A549 (cell line): ENCODE measurements at regions not wholly inside any gene's neighbourhood (a gene's known extent, or its start where the extent isn't known, plus 50 kb on each side); places are given as distances from the start of the nearest gene placed in this dataset.

Source experiments
- ATAC-seq, 2 experiments: fragments of 200-7000 bp in 1 of 2; fragments of >200 bp in 1 of 2; cut with Nextera tagmentation in 1 of 2; cut with Tn5 transposase in 1 of 2; 3 replicates each; pipeline versions ENCODE4 v1.8.0 to v1.9.1; 2018 to 2020; ENCODE audit warnings: mild to moderate bottlenecking in 1 of 2, moderate library complexity in 1 of 2
- CTCF ChIA-PET: fragments of 300-600 bp; sonication (Branson Sonifier 250); formaldehyde crosslinking; extraction: SDS; loops from one replicate; lab custom pipeline; 2021; ENCODE audit warnings: antibody characterized with exemption, inconsistent platforms; lab: Yijun Ruan, JAX
- POLR2A ChIA-PET: fragments of 350-600 bp; formaldehyde crosslinking; extraction: SDS; loops from one replicate; lab custom pipeline; 2021; ENCODE audit warnings: antibody characterized with exemption, inconsistent platforms; lab: Yijun Ruan, JAX
- DNase-seq, 2 experiments: peaks; one replicate each; pipeline versions ENCODE4 v3.0.0 to v3.0.0-alpha.2; 2011 to 2016; ENCODE audit warnings: low read depth in 1 of 2, low spot score in 1 of 2
- FAIRE-seq: peaks from 2 replicates; lab custom pipeline; 2011; peaks lifted over from hg19 to GRCh38; lab: Jason Lieb, UNC
- H3K27ac ChIP-seq, 2 experiments: fragments of >200 bp; sonication (Bioruptor Twin); formaldehyde crosslinking; 3 replicates each; pipeline ENCODE4 v1.5.1; 2016 to 2017
- H3K4me1 ChIP-seq: fragments of >200 bp; sonication (Bioruptor Twin); formaldehyde crosslinking; 3 replicates; pipeline ENCODE4 v1.6.1; 2016
- H3K4me2 ChIP-seq: fragments of >200 bp; sonication (Bioruptor Twin); formaldehyde crosslinking; 3 replicates; pipeline ENCODE4 v1.6.1; 2016
- H3K4me3 ChIP-seq: fragments of >200 bp; sonication (Bioruptor Twin); formaldehyde crosslinking; 3 replicates; pipeline ENCODE4 v1.5.1; 2016
- H3K9me3 ChIP-seq: fragments of >200 bp; sonication (Bioruptor Twin); formaldehyde crosslinking; 3 replicates; pipeline ENCODE4 v1.6.1; 2016
- ATOH8 ChIP-seq: fragments of 250-450 bp; sonication (Bioruptor Pico); IDR thresholded peaks from 2 replicates; pipeline ENCODE4 v1.5.0; 2020; ENCODE audit warnings: low read depth, mild to moderate bottlenecking, moderate library complexity
- CHD4 ChIP-seq: fragments of 200-600 bp; sonication (generic); IDR thresholded peaks from 2 replicates; pipeline ENCODE4 v1.6.1; 2016; ENCODE audit warnings: antibody characterized with exemption, mild to moderate bottlenecking, borderline replicate concordance
- EHF ChIP-seq: fragments of 250-450 bp; sonication (Bioruptor Pico); IDR thresholded peaks from 2 replicates; pipeline ENCODE4 v1.5.0; 2020; ENCODE audit warnings: mild to moderate bottlenecking
- EHMT2 ChIP-seq: fragments of 200-600 bp; sonication (generic); IDR thresholded peaks from 2 replicates; pipeline ENCODE4 v1.6.1; 2016; ENCODE audit warnings: antibody characterized with exemption, low read depth, mild to moderate bottlenecking, moderate library complexity
- ESRRA ChIP-seq: fragments of 150-350 bp; IDR thresholded peaks from 2 replicates; pipeline ENCODE4 v1.6.1; 2014; ENCODE audit warnings: mild to moderate bottlenecking, low read length, borderline replicate concordance
- FOSB ChIP-seq: fragments of 250-450 bp; sonication (Bioruptor Pico); IDR thresholded peaks from 2 replicates; pipeline ENCODE4 v1.5.0; 2020; ENCODE audit warnings: mild to moderate bottlenecking, moderate library complexity
- FOXS1 ChIP-seq: fragments of 250-450 bp; sonication (Bioruptor Pico); IDR thresholded peaks from 2 replicates; pipeline ENCODE4 v1.5.0; 2020; ENCODE audit warnings: mild to moderate bottlenecking, moderate library complexity
- GATA3 ChIP-seq: IDR thresholded peaks from 2 replicates; pipeline ENCODE4 v1.6.1; 2012; ENCODE audit warnings: borderline replicate concordance
- HDAC2 ChIP-seq: fragments of 200-600 bp; sonication (generic); IDR thresholded peaks from 2 replicates; pipeline ENCODE4 v1.6.1; 2016
- HOXA7 ChIP-seq: fragments of 250-450 bp; sonication (Bioruptor Pico); IDR thresholded peaks from 2 replicates; pipeline ENCODE4 v1.5.0; 2020; ENCODE audit warnings: mild to moderate bottlenecking, moderate library complexity
- JUN ChIP-seq, 2 experiments: fragments of >200 bp; sonication (Bioruptor Twin); formaldehyde crosslinking; IDR thresholded peaks; 2 replicates in 1 of 2; 3 replicates in 1 of 2; pipeline ENCODE4 v1.6.1; 2016 to 2017
- JUNB ChIP-seq: fragments of >200 bp; sonication (Bioruptor Twin); formaldehyde crosslinking; IDR thresholded peaks from 2 replicates; pipeline ENCODE4 v1.6.1; 2016
- NFE2L2 ChIP-seq: fragments of 150-350 bp; conservative IDR thresholded peaks from 2 replicates; pipeline ENCODE4 v1.6.1; 2014; ENCODE audit warnings: low read length
- NPAS2 ChIP-seq: fragments of 250-450 bp; sonication (Bioruptor Pico); IDR thresholded peaks from 2 replicates; pipeline ENCODE4 v1.8.0; 2022; ENCODE audit warnings: mild to moderate bottlenecking, moderate library complexity, borderline replicate concordance
- PBX3 ChIP-seq: IDR thresholded peaks from 2 replicates; pipeline ENCODE4 v1.6.1; 2012
- RAD21 ChIP-seq, 2 experiments: fragments of >200 bp in 1 of 2; sonication (Bioruptor Twin) in 1 of 2; formaldehyde crosslinking in 1 of 2; IDR thresholded peaks in 1 of 2; conservative IDR thresholded peaks in 1 of 2; 2 replicates in 1 of 2; 3 replicates in 1 of 2; pipeline ENCODE4 v1.6.1; 2012 to 2018; ENCODE audit warnings: inconsistent platforms in 1 of 2
- RCOR1 ChIP-seq: fragments of 150-350 bp; IDR thresholded peaks from 2 replicates; pipeline ENCODE4 v1.6.1; 2014; ENCODE audit warnings: antibody characterized with exemption, low read length, low read depth
- REST ChIP-seq: fragments of 200-600 bp; sonication (generic); IDR thresholded peaks from 2 replicates; pipeline ENCODE4 v1.6.1; 2016; ENCODE audit warnings: antibody characterized with exemption, mild to moderate bottlenecking, moderate library complexity
- RNF2 ChIP-seq: fragments of 200-600 bp; sonication (generic); IDR thresholded peaks from 2 replicates; pipeline ENCODE4 v1.6.1; 2016; ENCODE audit warnings: low read depth, mild to moderate bottlenecking, antibody characterized with exemption, moderate library complexity, borderline replicate concordance
- SMC3 ChIP-seq: fragments of >200 bp; sonication (Bioruptor Twin); formaldehyde crosslinking; IDR thresholded peaks from 3 replicates; pipeline ENCODE4 v1.6.1; 2018; ENCODE audit warnings: inconsistent platforms
- ZNF302 ChIP-seq: fragments of 250-450 bp; sonication (Bioruptor Pico); IDR thresholded peaks from 2 replicates; pipeline ENCODE4 v1.9.0; 2021; ENCODE audit warnings: inconsistent platforms, mild to moderate bottlenecking, moderate library complexity
- WGBS: methylation state at CpG from one replicate; pipeline ENCODE4 v1.1.6; 2017; ENCODE audit errors: missing lambda C conversion rate; 5-methylcytosine and 5-hydroxymethylcytosine counted together
- TF ChIP-seq, protein P1 (sequence below): fragments of 150-350 bp; IDR thresholded peaks from 2 replicates; pipeline ENCODE4 v1.6.1; 2014; ENCODE audit warnings: low read depth, mild to moderate bottlenecking, low read length
- TF ChIP-seq, protein P2 (sequence below): IDR thresholded peaks from 2 replicates; pipeline ENCODE4 v1.6.1; 2012
- TF ChIP-seq, protein P3 (sequence below): fragments of >200 bp; sonication (Bioruptor Twin); formaldehyde crosslinking; IDR thresholded peaks from 3 replicates; pipeline ENCODE4 v1.6.1; 2016
- TF ChIP-seq, protein P4 (sequence below): fragments of 250-450 bp; sonication (Bioruptor Pico); IDR thresholded peaks from 2 replicates; pipeline ENCODE4 v1.5.0; 2021; ENCODE audit warnings: mild to moderate bottlenecking, moderate library complexity, borderline replicate concordance

- peaks cover 14% of the 10 kb centered on the region for H3K4me1 ChIP-seq
- CTCF ChIA-PET = interaction anchor here (1.3 kb wide), 1 partner anchor 17 kb away, joined by 3 read pairs; no protein-coding TSS in a partner anchor
- ATAC-seq = no peak
- no peak overlapping the region for H3K4me2 ChIP-seq
- DNase-seq = no peak
- H3K4me3 ChIP-seq = no peak overlapping the region
- no peaks in the 10 kb centered on the region for H3K9me3 ChIP-seq
- TF ChIP-seq, protein P1, sequence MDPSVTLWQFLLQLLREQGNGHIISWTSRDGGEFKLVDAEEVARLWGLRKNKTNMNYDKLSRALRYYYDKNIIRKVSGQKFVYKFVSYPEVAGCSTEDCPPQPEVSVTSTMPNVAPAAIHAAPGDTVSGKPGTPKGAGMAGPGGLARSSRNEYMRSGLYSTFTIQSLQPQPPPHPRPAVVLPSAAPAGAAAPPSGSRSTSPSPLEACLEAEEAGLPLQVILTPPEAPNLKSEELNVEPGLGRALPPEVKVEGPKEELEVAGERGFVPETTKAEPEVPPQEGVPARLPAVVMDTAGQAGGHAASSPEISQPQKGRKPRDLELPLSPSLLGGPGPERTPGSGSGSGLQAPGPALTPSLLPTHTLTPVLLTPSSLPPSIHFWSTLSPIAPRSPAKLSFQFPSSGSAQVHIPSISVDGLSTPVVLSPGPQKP = no peak
- no peak for TF ChIP-seq CHD4
- no peak for TF ChIP-seq FOXS1 (CRISPR knock-in tag)
- TF ChIP-seq RAD21 (conservative IDR thresholded peaks at IDR 0.05 in 1 of 2, IDR thresholded peaks at IDR 0.05 in 1 of 2) = no peak
- no peak for TF ChIP-seq JUN (IDR thresholded peaks at IDR 0.05)
- TF ChIP-seq JUNB = no peak
- TF ChIP-seq NFE2L2 = no peak
- no peak for TF ChIP-seq HDAC2
- TF ChIP-seq, protein P2, sequence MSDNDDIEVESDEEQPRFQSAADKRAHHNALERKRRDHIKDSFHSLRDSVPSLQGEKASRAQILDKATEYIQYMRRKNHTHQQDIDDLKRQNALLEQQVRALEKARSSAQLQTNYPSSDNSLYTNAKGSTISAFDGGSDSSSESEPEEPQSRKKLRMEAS = no peak
- TF ChIP-seq EHMT2 = no peak
- no peak for TF ChIP-seq FOSB (CRISPR knock-in tag)
- H3K27ac ChIP-seq = no peak overlapping the region
- WGBS = 29% methylated on average over 2 of the region's 2 CpGs
- no peak for FAIRE-seq
- POLR2A ChIA-PET = no interaction called here
Measured at GRCh38 chr12:39123580-39124253, 218.3 kb upstream of the CPNE8 start.

DNA sequence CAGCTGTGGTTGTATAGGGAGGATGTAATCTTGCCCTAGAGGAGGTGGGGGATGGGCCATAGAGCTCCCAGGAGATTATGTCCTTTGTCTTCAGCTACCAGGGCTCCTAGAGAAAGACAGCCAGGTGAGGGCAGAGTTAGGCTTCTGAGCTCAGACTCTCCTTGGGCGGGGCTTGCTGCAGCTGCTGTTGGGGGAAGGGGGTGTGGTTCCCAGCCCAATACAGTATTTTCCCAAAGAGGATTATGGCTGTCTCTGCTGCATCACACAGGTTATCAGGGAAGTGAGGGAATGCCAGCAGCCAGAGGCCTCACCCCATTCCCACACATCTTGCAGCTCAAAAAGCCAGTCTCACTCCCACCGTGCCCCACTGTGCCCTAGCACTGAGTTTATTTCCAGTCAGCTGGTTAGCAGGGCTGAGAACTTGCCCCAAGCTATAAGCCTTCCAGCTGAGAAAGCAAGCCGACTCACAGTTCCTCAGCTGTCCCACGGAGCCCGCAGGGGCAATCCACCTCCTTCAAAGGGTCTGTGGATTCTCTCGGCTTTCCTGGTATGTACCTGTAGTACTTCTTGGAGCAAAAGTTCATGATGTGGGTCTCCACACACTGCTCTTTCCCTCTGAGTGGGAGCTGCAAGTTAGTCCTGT, 217.3 kb upstream of the CPNE8 start:
- ATAC-seq = no peak
- FAIRE-seq = no peak
- DNase-seq = no peak
- H3K4me3 ChIP-seq = no peak overlapping the region
- H3K4me1 ChIP-seq = peaks cover 12% of the 10 kb centered on the region
- CTCF ChIA-PET = no interaction called here
- POLR2A ChIA-PET = no interaction called here
- no peak overlapping the region for H3K27ac ChIP-seq
- whole genome bisulfite sequencing = 64% methylated on average over 6 of the region's 6 CpGs
- H3K4me2 ChIP-seq = no peak overlapping the region
- H3K9me3 ChIP-seq = no peaks in the 10 kb centered on the region
- TF ChIP-seq HOXA7 (CRISPR knock-in tag) (no peak), PBX3 (no peak), REST (no peak), FOSB (CRISPR knock-in tag) (no peak), RNF2 (no peak), CHD4 (no peak), JUN (IDR thresholded peaks at IDR 0.05) (no peak), EHF (CRISPR knock-in tag) (no peak), ESRRA (no peak), ATOH8 (CRISPR knock-in tag) (no peak), SMC3 (no peak), NPAS2 (CRISPR knock-in tag) (no peak), GATA3 (no peak), ZNF302 (CRISPR knock-in tag) (no peak), NFE2L2 (no peak), RCOR1 (no peak)
- TF ChIP-seq, protein P3, sequence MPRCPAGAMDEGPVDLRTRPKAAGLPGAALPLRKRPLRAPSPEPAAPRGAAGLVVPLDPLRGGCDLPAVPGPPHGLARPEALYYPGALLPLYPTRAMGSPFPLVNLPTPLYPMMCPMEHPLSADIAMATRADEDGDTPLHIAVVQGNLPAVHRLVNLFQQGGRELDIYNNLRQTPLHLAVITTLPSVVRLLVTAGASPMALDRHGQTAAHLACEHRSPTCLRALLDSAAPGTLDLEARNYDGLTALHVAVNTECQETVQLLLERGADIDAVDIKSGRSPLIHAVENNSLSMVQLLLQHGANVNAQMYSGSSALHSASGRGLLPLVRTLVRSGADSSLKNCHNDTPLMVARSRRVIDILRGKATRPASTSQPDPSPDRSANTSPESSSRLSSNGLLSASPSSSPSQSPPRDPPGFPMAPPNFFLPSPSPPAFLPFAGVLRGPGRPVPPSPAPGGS = no peak
- TF ChIP-seq, protein P4, sequence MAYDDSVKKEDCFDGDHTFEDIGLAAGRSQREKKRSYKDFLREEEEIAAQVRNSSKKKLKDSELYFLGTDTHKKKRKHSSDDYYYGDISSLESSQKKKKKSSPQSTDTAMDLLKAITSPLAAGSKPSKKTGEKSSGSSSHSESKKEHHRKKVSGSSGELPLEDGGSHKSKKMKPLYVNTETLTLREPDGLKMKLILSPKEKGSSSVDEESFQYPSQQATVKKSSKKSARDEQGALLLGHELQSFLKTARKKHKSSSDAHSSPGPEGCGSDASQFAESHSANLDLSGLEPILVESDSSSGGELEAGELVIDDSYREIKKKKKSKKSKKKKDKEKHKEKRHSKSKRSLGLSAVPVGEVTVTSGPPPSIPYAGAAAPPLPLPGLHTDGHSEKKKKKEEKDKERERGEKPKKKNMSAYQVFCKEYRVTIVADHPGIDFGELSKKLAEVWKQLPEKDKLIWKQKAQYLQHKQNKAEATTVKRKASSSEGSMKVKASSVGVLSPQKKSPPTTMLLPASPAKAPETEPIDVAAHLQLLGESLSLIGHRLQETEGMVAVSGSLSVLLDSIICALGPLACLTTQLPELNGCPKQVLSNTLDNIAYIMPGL (CRISPR knock-in tag) = no peak
